ENCODE measurements at regions not wholly inside any gene's neighbourhood (a gene's known extent, or its start where the extent isn't known, plus 50 kb on each side); places are given as distances from the start of the nearest gene placed in this dataset.
"Not testable (repeated sequence)": the region's sequence is repeated elsewhere in the genome, so short reads cannot be mapped to it uniquely, and the experiment has no call there.

GRCh38 chr4:9670725-9671124, 110.7 kb upstream of the DRD5 start:
- H3K4me3 ChIP-seq; H3K27me3 ChIP-seq (replicated peaks); H3K4me1 ChIP-seq (replicated peaks); H3K27ac ChIP-seq; DNase-seq (ENCODE audit: low read depth in 1 of 2, low spot score in 2 of 2); H3K9me3 ChIP-seq (replicated peaks); H3K36me3 ChIP-seq: not testable (repeated sequence)

GRCh38 chr4:9677357-9677756, 104.1 kb upstream of the DRD5 start:
- not testable (repeated sequence) for H3K9me3 ChIP-seq (replicated peaks); H3K4me1 ChIP-seq (replicated peaks); H3K27ac ChIP-seq; H3K36me3 ChIP-seq; DNase-seq (ENCODE audit: low read depth in 1 of 2, low spot score in 2 of 2); H3K27me3 ChIP-seq (replicated peaks); H3K4me3 ChIP-seq

GRCh38 chr4:9679704-9680478, 101.5 kb upstream of the DRD5 start:
- Histone ChIP-seq H3K4me3 (no peak overlapping the region), H3K27ac (no peak overlapping the region), H3K27me3 (replicated peaks) (no peaks in the 10 kb centered on the region), H3K9me3 (replicated peaks) (no peaks in the 10 kb centered on the region), H3K4me1 (replicated peaks) (no peaks in the 10 kb centered on the region), H3K36me3 (no peaks in the 10 kb centered on the region)
- DNase-seq (ENCODE audit: low read depth in 1 of 2, low spot score in 2 of 2): no peak

GRCh38 chr4:9683174-9683573, 98.3 kb upstream of the DRD5 start:
- not testable (repeated sequence) for H3K9me3 ChIP-seq (replicated peaks); H3K4me3 ChIP-seq; DNase-seq (ENCODE audit: low read depth in 1 of 2, low spot score in 2 of 2); H3K36me3 ChIP-seq; H3K27me3 ChIP-seq (replicated peaks); H3K4me1 ChIP-seq (replicated peaks); H3K27ac ChIP-seq

GRCh38 chr4:9685016-9685415, 96.4 kb upstream of the DRD5 start:
- H3K9me3 ChIP-seq (replicated peaks); H3K4me3 ChIP-seq; H3K27me3 ChIP-seq (replicated peaks); DNase-seq (ENCODE audit: low read depth in 1 of 2, low spot score in 2 of 2); H3K36me3 ChIP-seq; H3K27ac ChIP-seq; H3K4me1 ChIP-seq (replicated peaks): not testable (repeated sequence)

- Histone ChIP-seq H3K27ac (no peak overlapping the region), H3K4me1 (replicated peaks) (no peaks in the 10 kb centered on the region), H3K36me3 (no peaks in the 10 kb centered on the region), H3K9me3 (replicated peaks) (no peaks in the 10 kb centered on the region), H3K4me3 (no peak overlapping the region), H3K27me3 (replicated peaks) (no peaks in the 10 kb centered on the region)
- DNase-seq (ENCODE audit: low read depth in 1 of 2, low spot score in 2 of 2): no peak
Measured at GRCh38 chr4:9685692-9686091, 95.7 kb upstream of the DRD5 start.

GRCh38 chr4:9690636-9691237, 90.7 kb upstream of the DRD5 start:
- H3K27me3 ChIP-seq (replicated peaks); H3K4me1 ChIP-seq (replicated peaks); H3K9me3 ChIP-seq (replicated peaks); H3K27ac ChIP-seq; H3K36me3 ChIP-seq; H3K4me3 ChIP-seq; DNase-seq (ENCODE audit: low read depth in 1 of 2, low spot score in 2 of 2): not testable (repeated sequence)

GRCh38 chr4:9691238-9692065, 90.0 kb upstream of the DRD5 start:
- Histone ChIP-seq H3K4me1 (replicated peaks) (no peaks in the 10 kb centered on the region), H3K4me3 (0 out of 2 replicates have a peak overlapping the region, but pooled peaks have one; percentile 15), H3K27ac (no peak overlapping the region), H3K27me3 (replicated peaks) (no peaks in the 10 kb centered on the region), H3K36me3 (no peaks in the 10 kb centered on the region), H3K9me3 (replicated peaks) (no peaks in the 10 kb centered on the region)
- DNase-seq (ENCODE audit: low read depth in 1 of 2, low spot score in 2 of 2): peak; percentile 36 to 78

GRCh38 chr4:9692791-9693491, 88.5 kb upstream of the DRD5 start:
- not testable (repeated sequence) for H3K27ac ChIP-seq; H3K9me3 ChIP-seq (replicated peaks); H3K4me3 ChIP-seq; H3K36me3 ChIP-seq; DNase-seq (ENCODE audit: low read depth in 1 of 2, low spot score in 2 of 2); H3K27me3 ChIP-seq (replicated peaks); H3K4me1 ChIP-seq (replicated peaks)

- H3K27me3 ChIP-seq (replicated peaks); H3K36me3 ChIP-seq; DNase-seq (ENCODE audit: low read depth in 1 of 2, low spot score in 2 of 2); H3K4me1 ChIP-seq (replicated peaks); H3K4me3 ChIP-seq; H3K27ac ChIP-seq; H3K9me3 ChIP-seq (replicated peaks): not testable (repeated sequence)
Measured at GRCh38 chr4:9694403-9694802, 87.0 kb upstream of the DRD5 start.

- not testable (repeated sequence) for H3K36me3 ChIP-seq; H3K4me1 ChIP-seq (replicated peaks); H3K27me3 ChIP-seq (replicated peaks); H3K4me3 ChIP-seq; H3K27ac ChIP-seq; H3K9me3 ChIP-seq (replicated peaks); DNase-seq (ENCODE audit: low read depth in 1 of 2, low spot score in 2 of 2)
Measured at GRCh38 chr4:9695994-9696393, 85.4 kb upstream of the DRD5 start.

- not testable (repeated sequence) for H3K27ac ChIP-seq; DNase-seq (ENCODE audit: low read depth in 1 of 2, low spot score in 2 of 2); H3K27me3 ChIP-seq (replicated peaks); H3K36me3 ChIP-seq; H3K4me3 ChIP-seq; H3K9me3 ChIP-seq (replicated peaks); H3K4me1 ChIP-seq (replicated peaks)
Measured at GRCh38 chr4:9696561-9696960, 84.9 kb upstream of the DRD5 start.

- not testable (repeated sequence) for H3K4me3 ChIP-seq; H3K27ac ChIP-seq; H3K36me3 ChIP-seq; H3K27me3 ChIP-seq (replicated peaks); DNase-seq (ENCODE audit: low read depth in 1 of 2, low spot score in 2 of 2); H3K9me3 ChIP-seq (replicated peaks); H3K4me1 ChIP-seq (replicated peaks)
Measured at GRCh38 chr4:9702019-9702418, 79.4 kb upstream of the DRD5 start.

GRCh38 chr4:9702696-9703095, 78.7 kb upstream of the DRD5 start:
- H3K9me3 ChIP-seq (replicated peaks); H3K27ac ChIP-seq; H3K27me3 ChIP-seq (replicated peaks); DNase-seq (ENCODE audit: low read depth in 1 of 2, low spot score in 2 of 2); H3K4me3 ChIP-seq; H3K4me1 ChIP-seq (replicated peaks); H3K36me3 ChIP-seq: not testable (repeated sequence)

Measured in SJSA1 (cell line).